ENCODE measurements at regions not wholly inside any gene's neighbourhood (a gene's known extent, or its start where the extent isn't known, plus 50 kb on each side); places are given as distances from the start of the nearest gene placed in this dataset.

DNA sequence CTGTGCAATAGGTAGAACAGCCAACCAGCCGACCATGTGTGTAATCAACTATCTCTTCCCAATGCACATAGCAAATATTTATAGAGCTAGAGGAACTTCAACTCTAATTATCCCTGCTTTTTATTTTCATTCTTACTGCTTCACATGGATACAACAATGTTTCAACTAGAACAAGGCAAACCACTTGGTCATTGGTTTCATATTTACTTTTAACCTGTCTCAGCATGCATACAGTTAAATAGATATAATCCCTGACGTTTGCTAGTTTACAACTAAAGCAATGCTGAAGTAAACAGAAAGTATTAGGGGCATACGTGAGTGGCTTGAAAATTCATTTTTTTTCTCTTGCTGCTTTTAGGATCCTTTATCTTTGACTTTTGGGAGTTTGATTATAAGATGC is 318.5 kb upstream of the MAP3K7 start:
- WGBS (ENCODE audit: insufficient coverage), result no CpG with 5 or more reads among the region's 3 CpGs
- no peaks in the 10 kb centered on the region for H4K20me1 ChIP-seq (ENCODE audit: insufficient read depth, low read length)
- Mint-ChIP-seq H3K4me1 (no peaks in the 10 kb centered on the region), H3K27me3 (ENCODE audit: low read depth in 3 of 3) (peaks cover 0 to 3% (median 0%) of the 10 kb centered on the region in 3 donors), H3K4me3 (no peak overlapping the region), H3K27ac (no peak overlapping the region), H3K9me3 (peaks cover 0 to 7% (median 0%) of the 10 kb centered on the region in 7 donors), H3K36me3 (no peaks in the 10 kb centered on the region)
- no peak overlapping the region for H3K4me3 ChIP-seq (replicated peaks in 1 of 3; ENCODE audit: low read depth in 2 of 3, low read length in 3 of 3)
- no peaks in the 10 kb centered on the region for H3K27me3 ChIP-seq (ENCODE audit: control insufficient read depth in 2 of 2, insufficient read depth in 2 of 2, low read length in 2 of 2)
- TF ChIP-seq, protein P1, sequence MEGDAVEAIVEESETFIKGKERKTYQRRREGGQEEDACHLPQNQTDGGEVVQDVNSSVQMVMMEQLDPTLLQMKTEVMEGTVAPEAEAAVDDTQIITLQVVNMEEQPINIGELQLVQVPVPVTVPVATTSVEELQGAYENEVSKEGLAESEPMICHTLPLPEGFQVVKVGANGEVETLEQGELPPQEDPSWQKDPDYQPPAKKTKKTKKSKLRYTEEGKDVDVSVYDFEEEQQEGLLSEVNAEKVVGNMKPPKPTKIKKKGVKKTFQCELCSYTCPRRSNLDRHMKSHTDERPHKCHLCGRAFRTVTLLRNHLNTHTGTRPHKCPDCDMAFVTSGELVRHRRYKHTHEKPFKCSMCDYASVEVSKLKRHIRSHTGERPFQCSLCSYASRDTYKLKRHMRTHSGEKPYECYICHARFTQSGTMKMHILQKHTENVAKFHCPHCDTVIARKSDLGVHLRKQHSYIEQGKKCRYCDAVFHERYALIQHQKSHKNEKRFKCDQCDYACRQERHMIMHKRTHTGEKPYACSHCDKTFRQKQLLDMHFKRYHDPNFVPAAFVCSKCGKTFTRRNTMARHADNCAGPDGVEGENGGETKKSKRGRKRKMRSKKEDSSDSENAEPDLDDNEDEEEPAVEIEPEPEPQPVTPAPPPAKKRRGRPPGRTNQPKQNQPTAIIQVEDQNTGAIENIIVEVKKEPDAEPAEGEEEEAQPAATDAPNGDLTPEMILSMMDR (IDR thresholded peaks at IDR 0.05), result no peak
- H3K36me3 ChIP-seq (replicated peaks in 1 of 2; ENCODE audit: control insufficient read depth in 1 of 2, insufficient read depth in 2 of 2, low read length in 2 of 2), result no peaks in the 10 kb centered on the region
- no peak overlapping the region for H3K9ac ChIP-seq (ENCODE audit: insufficient read depth, low read length, poor library complexity, severe bottlenecking)
- H3K27ac ChIP-seq (ENCODE audit: low read depth in 1 of 2, low read length in 2 of 2), result no peak overlapping the region
- DNase-seq, result no peak
- H2AFZ ChIP-seq (ENCODE audit: insufficient read depth, low read depth, low read length, poor library complexity, severe bottlenecking), result no peak overlapping the region
- H3K9me3 ChIP-seq (replicated peaks in 1 of 2; ENCODE audit: control insufficient read depth in 1 of 2, insufficient read depth in 1 of 2, low read length in 2 of 2), result no peaks in the 10 kb centered on the region
- H3K4me1 ChIP-seq (ENCODE audit: control insufficient read depth in 1 of 2, insufficient read depth in 2 of 2, low read length in 2 of 2), result no peaks in the 10 kb centered on the region
- H3K79me2 ChIP-seq (ENCODE audit: insufficient read depth, low read length), result no peaks in the 10 kb centered on the region
- no peak overlapping the region for H3K4me2 ChIP-seq (replicated peaks; ENCODE audit: extremely low read depth, low read length, poor library complexity, severe bottlenecking)
- intact Hi-C loops (cut with micrococcal nuclease), result no loop called here

DNA sequence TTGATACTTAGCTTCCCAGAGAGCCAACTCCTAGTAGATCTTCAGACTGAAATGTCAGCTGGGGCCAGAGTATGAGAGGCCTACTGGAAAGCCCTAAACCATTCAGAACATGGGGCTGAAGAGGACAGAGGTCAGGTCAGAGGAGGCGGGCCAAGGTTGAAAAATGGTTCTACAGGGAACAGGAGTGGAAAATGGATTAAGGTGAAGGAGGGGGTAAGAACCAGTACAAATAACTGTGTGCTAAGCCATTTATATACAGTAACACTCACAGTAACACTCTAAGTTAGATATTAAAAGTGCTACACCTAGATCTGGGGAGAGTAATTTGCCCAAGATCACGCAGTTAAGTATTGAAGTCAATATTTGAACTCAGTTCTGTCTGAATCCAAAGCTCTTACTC is 313.2 kb upstream of the MAP3K7 start:
- TF ChIP-seq, protein P1 (IDR thresholded peaks at IDR 0.05), result no peak
- no peak for DNase-seq
- H2AFZ ChIP-seq (ENCODE audit: insufficient read depth, low read depth, low read length, poor library complexity, severe bottlenecking), result no peak overlapping the region
- H3K36me3 Mint-ChIP-seq, result no peaks in the 10 kb centered on the region
- H3K4me2 ChIP-seq (replicated peaks; ENCODE audit: extremely low read depth, low read length, poor library complexity, severe bottlenecking), result no peak overlapping the region
- H3K27ac ChIP-seq (ENCODE audit: low read depth in 1 of 2, low read length in 2 of 2), result no peak overlapping the region
- H3K9me3 Mint-ChIP-seq, result peaks cover 0 to 2% (median 0%) of the 10 kb centered on the region in 7 donors
- H3K79me2 ChIP-seq (ENCODE audit: insufficient read depth, low read length), result no peaks in the 10 kb centered on the region
- no peaks in the 10 kb centered on the region for H3K36me3 ChIP-seq (replicated peaks in 1 of 2; ENCODE audit: control insufficient read depth in 1 of 2, insufficient read depth in 2 of 2, low read length in 2 of 2)
- H3K27ac Mint-ChIP-seq, result no peak overlapping the region
- no peak overlapping the region for H3K4me3 ChIP-seq (replicated peaks in 1 of 3; ENCODE audit: low read depth in 2 of 3, low read length in 3 of 3)
- H3K9ac ChIP-seq (ENCODE audit: insufficient read depth, low read length, poor library complexity, severe bottlenecking), result no peak overlapping the region
- WGBS (ENCODE audit: insufficient coverage), result no CpG with 5 or more reads among the region's 2 CpGs
- H4K20me1 ChIP-seq (ENCODE audit: insufficient read depth, low read length), result no peaks in the 10 kb centered on the region
- intact Hi-C loops (cut with micrococcal nuclease), result no loop called here
- no peaks in the 10 kb centered on the region for H3K27me3 ChIP-seq (ENCODE audit: control insufficient read depth in 2 of 2, insufficient read depth in 2 of 2, low read length in 2 of 2)
- H3K27me3 Mint-ChIP-seq (ENCODE audit: low read depth in 3 of 3), result peaks cover 0 to 3% (median 3%) of the 10 kb centered on the region in 3 donors
- no peak overlapping the region for H3K4me3 Mint-ChIP-seq
- H3K9me3 ChIP-seq (replicated peaks in 1 of 2; ENCODE audit: control insufficient read depth in 1 of 2, insufficient read depth in 1 of 2, low read length in 2 of 2), result no peaks in the 10 kb centered on the region
- no peaks in the 10 kb centered on the region for H3K4me1 Mint-ChIP-seq
- no peaks in the 10 kb centered on the region for H3K4me1 ChIP-seq (ENCODE audit: control insufficient read depth in 1 of 2, insufficient read depth in 2 of 2, low read length in 2 of 2)
